ENCODE measurements at regions not wholly inside any gene's neighbourhood (a gene's known extent, or its start where the extent isn't known, plus 50 kb on each side); places are given as distances from the start of the nearest gene placed in this dataset.

GRCh38 chr5:136682986-136683385 lies 317.6 kb upstream of the TRPC7 start:
- no peak for DNase-seq

DNA sequence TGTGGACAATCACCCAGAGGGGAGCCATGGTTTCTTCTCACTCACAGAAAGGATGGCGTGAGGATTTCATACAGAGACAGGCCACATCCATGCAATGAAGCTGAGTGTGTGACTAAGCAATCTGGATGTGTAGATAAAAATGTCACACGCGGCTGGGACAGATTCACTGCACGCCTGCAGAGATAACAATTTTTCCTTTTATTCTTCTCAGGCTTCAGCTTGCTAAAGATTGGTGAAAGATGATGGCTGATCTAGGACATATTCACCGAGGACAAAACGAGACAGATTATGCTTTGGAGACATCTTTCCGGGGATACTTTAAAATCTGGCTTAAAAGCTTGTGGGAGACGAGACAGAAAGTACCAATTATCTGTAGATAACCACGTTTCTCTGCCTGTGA lies 313.9 kb upstream of the TRPC7 start:
- peak; percentile 68 for DNase-seq

- no peak for DNase-seq
Observed at GRCh38 chr5:136677217-136677616, 311.9 kb upstream of the TRPC7 start.

GRCh38 chr5:136676685-136677084 lies 311.3 kb upstream of the TRPC7 start:
- no peak for DNase-seq

DNA sequence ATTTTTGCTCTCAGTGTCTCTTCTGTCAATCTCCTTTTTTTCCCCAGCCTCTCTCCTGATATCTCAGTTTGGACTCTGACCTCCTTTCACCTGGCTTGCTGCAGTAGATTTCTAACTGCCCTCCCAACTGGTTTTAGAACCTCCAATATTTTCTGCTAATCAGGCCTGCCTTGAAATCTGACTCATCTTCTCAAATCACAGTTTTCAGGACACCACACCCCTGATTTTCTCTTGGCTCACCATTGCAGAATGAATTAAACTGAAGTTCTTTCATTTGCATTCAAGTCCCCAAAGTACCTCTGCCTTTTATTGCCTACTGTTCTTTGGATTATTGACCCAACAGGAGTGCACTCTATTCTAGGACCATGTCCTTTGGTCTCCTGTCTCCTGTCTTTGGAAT lies 310.4 kb upstream of the TRPC7 start:
- DNase-seq, result no peak

GRCh38 chr5:136674178-136674577 lies 308.8 kb upstream of the TRPC7 start:
- no peak for DNase-seq

DNA sequence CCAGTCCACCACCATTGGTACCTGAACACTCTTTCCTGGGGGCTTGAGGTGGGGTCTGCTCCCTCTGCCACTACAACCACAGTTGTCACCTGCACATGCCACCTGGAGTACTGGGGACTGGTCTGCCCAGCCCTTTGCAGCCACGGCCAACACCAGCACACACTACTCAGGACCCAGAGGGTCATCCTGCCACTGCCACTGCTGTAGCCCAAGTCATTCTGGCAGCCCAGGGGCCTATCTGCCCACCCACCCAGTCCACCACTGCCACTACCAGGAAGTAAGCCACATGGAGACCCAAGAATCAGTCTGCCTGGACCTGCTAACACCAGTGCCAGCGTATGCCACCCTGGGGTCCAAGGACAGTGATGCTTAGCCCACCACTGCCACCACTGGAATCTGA lies 302.4 kb upstream of the TRPC7 start:
- DNase-seq, result no peak

- DNase-seq, result no peak
Observed at GRCh38 chr5:136666970-136667620, 301.8 kb upstream of the TRPC7 start.

GRCh38 chr5:136665331-136665730 lies 300.0 kb upstream of the TRPC7 start:
- no peak for DNase-seq

GRCh38 chr5:136661026-136661425 lies 295.7 kb upstream of the TRPC7 start:
- DNase-seq, result no peak

DNA sequence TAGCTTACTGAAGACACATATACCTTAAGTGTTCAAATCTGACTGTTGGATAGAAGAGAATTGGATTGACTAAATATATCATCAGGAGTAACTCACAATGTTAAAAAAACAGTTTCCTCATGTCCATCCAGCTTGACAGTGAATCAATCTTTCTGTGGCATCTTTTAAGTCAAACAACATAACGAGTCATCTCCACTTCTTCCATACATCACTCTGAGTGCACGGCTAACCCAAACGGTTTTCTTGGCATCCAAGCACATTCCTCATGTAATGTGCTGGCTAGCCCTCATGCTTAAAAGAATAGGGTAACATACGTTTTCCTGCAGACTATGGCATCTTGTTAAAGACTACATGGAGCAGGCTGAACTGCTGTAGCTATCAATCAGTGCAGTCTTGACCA lies 291.5 kb upstream of the TRPC7 start:
- DNase-seq, result no peak

- no peak for DNase-seq
Observed at GRCh38 chr5:136655468-136655867, 290.1 kb upstream of the TRPC7 start.

DNA sequence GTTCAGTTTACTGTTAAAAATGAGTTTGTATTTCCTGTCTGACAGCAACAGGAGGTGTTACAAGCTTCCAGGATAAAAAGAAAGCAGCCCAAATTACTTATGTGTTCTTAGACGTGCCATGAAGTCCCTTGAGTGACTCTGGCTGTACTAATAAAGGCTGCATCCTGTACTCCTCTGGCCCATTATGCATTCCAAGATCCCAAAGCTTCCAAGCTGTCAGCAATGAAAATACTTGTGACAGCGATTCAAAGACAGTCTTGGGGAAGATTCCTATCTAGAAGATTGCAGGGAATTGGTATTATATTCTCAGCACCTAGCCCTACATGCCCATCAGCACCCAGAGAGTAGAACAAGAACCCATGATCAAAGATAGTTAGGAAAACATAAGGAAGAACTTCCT lies 281.6 kb upstream of the TRPC7 start:
- DNase-seq, result no peak

GRCh38 chr5:136642976-136643375 lies 277.6 kb upstream of the TRPC7 start:
- no peak for DNase-seq

- DNase-seq, result no peak
Observed at GRCh38 chr5:136639616-136640015, 274.3 kb upstream of the TRPC7 start.

DNA sequence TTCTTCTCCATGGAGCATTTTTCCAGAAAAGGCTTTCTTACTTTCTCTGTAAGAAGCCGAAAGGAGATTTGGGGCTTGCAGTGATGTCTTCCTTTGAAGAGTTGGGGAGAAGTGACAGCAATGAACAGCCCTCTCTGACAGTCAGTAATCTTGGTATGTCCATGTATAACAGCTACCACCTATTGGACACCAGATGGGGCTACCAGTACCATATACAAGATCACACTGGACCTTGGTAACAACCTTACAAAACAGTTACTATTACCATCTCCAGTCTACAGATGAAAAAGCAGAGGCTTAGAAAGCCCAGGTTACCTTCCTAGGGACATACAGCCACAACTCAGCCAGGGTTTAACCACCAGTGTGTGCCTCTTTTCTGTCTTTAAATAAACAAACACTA lies 272.7 kb upstream of the TRPC7 start:
- DNase-seq, result no peak

DNA sequence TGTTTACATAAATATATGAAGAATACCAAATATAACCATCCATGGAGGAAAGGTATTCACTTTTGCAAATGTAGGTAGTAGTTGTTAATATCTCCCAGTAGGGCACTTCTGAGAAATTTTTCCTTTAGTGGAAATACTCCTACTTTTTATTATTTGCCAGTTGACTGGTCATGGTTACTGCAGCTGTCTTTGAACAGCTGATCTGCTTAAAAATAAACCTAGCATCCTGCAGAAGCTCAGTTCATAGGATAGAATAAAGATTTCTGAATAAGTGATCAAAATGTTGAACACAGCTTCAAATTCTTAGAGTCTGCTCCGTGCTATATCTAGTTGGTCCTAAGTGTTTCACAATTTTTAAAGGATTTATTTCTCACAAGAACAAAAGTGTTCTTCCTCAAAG lies 270.7 kb upstream of the TRPC7 start:
- no peak for DNase-seq

DNA sequence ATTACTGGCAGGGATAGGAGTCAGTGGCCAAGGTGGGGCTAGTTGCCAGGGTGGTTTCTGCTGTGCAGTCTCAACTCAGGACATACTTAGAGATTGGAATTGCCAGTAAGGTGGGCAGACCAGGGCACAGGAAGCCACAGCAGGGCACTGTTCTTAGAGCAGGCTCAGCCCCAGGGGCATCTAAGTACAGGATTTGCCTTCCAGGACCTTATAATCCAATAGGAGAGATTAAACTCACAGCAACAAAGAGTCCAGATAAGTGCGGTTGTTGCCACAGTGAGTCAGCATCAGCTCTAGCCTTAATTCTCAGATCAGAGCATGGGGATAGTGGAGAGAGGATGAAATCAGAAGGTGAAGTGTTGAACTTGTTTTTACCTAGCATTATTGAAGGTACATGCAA lies 265.8 kb upstream of the TRPC7 start:
- peak; percentile 62 for DNase-seq

- no peak for DNase-seq
Observed at GRCh38 chr5:136629125-136629792, 263.9 kb upstream of the TRPC7 start.

DNA sequence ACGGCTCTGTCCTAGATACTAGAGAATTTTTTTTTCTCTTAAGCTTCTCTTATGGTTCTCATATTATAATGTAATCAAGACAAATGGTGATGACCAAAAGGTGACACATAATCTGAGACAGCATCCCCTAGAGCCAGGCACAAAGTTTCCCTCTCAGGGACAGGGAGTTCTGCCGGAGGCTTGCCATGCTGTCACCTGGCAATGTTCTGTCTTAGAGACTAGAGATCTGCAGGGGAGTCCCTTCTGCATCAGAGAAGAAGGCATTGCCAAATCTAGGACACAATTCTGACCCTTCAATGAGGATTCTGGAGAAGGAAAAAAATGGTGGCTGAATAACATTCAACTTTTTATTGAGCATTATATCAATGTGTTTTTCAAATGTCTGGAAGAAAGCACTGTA lies 261.2 kb upstream of the TRPC7 start:
- no peak for DNase-seq

DNA sequence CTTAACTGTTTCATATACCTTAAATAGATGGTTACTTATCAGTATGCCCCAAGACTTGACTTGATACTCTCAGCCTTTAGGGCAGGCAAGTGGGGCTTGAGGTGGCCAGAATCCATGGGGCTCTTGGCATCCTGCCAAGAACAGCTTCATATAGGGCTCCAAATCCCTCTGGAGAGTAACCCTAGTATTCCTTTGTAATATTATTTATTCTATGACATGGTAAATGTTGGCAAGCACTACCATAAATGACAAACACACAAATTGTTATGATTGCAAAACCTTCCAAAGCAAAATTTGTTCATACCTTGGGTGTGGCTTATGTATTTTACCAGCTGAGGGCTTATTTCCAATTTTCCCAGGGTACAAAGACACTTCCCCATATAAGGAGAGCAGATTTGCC lies 257.4 kb upstream of the TRPC7 start:
- DNase-seq, result no peak

GRCh38 chr5:136621743-136622142 lies 256.4 kb upstream of the TRPC7 start:
- no peak for DNase-seq

GRCh38 chr5:136620621-136621020 lies 255.3 kb upstream of the TRPC7 start:
- no peak for DNase-seq

DNA sequence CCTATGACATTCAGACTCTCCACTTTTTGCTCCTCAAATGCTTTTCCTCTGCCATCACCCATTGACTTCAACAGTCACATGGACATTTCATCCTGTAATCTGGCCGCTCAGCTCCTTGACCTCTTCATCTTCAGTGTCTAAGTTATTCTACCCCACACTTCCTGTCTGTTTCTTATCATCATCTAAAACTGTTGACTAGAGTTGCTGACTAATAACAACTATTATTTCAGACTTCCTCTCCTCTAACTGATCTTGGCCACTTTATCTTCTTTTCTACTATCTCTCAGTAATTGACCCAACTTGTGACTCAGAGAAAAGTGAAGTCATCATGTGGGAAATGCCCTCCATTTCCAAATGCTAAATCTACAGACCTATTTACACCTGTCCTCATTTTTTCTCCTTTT lies 254.7 kb upstream of the TRPC7 start:
- peak; percentile 77 for DNase-seq

DNA sequence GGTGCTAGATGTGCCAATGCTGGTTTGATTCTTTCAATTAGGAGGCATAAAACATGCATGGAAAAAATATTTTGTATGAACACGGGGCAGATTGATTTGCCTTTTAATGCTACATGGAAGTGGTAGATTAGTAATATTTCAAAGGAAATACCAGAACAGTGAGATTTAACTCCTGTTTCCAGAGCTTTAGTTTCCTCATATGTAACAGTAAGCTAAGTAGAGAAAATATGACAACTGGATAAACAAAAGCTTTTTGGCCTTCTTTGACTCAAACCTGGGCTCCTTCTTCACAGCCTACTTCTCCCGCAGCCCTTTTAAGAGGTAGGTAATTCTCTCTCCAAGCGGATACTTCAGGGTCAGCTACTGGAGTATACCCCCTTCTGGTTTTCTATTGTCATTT lies 254.2 kb upstream of the TRPC7 start:
- no peak for DNase-seq

Measured in hematopoietic multipotent progenitor cell treated with erythropoietin and hydrocortisone succinate and interleukin-3 and kit ligand, for 6 days (in vitro differentiated cells).